ENCODE measurements at regions not wholly inside any gene's neighbourhood (a gene's known extent, or its start where the extent isn't known, plus 50 kb on each side); places are given as distances from the start of the nearest gene placed in this dataset.

DNA sequence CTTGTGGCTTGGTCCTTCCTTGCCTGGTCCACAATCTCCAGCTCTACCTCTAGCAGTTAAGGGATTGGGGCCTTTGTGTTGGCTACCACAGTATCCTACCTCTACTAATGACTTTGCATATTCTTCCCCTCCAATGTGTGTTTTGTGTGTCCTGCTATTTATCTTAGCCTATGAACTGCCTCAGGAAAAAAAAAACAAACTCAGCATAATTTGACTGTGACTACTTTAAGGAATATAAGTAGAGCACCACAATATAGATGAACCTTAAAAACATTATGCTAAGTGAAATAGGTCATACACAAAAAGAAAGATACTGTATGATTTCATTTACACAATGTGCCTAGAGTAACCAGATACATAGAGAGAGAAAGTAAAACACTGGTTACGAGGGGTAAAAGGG lies 61.3 kb upstream of the PTPN13 start:
- Histone ChIP-seq H3K4ac (ENCODE audit: low read depth, low read length) (no peak overlapping the region), H3K27me3 (ENCODE audit: insufficient read depth, low read length) (no peaks in the 10 kb centered on the region), H3K4me2 (ENCODE audit: insufficient read depth, insufficient read length, low read length) (no peak overlapping the region), H2BK5ac (ENCODE audit: insufficient read length, low read length) (no peak overlapping the region), H3K9me3 (ENCODE audit: control insufficient read depth, low read depth, low read length) (no peaks in the 10 kb centered on the region), H3T11ph (ENCODE audit: low read length) (no peak overlapping the region), H3K4me1 (ENCODE audit: insufficient read depth, low read length) (no peaks in the 10 kb centered on the region), H3K79me2 (ENCODE audit: insufficient read depth, low read length) (no peaks in the 10 kb centered on the region), H3K23me2 (ENCODE audit: insufficient read length, low read depth, low read length, poor library complexity, severe bottlenecking) (no peaks in the 10 kb centered on the region), H3K79me1 (ENCODE audit: insufficient read depth, low read depth, low read length, poor library complexity, severe bottlenecking) (no peaks in the 10 kb centered on the region), H3K9ac (ENCODE audit: extremely low read depth, insufficient read length, low read length) (no peak overlapping the region), H4K8ac (replicated peaks; ENCODE audit: insufficient read length, low read depth, low read length) (no peak overlapping the region), H3K14ac (ENCODE audit: insufficient read depth, low read length) (no peak overlapping the region), H3K18ac (ENCODE audit: insufficient read length, low read depth, low read length) (no peak overlapping the region), H2AK5ac (ENCODE audit: insufficient read length, low read length) (no peak overlapping the region), H2BK120ac (ENCODE audit: low read depth, low read length, poor library complexity, severe bottlenecking) (no peak overlapping the region), H4K91ac (ENCODE audit: insufficient read length, low read depth, low read length) (no peak overlapping the region), H4K20me1 (ENCODE audit: control insufficient read depth, insufficient read depth, insufficient read length) (no peaks in the 10 kb centered on the region), H2AFZ (ENCODE audit: low read length) (no peak overlapping the region), H4K5ac (ENCODE audit: insufficient read length, low read depth, low read length) (no peak overlapping the region), H2BK15ac (ENCODE audit: low read depth, low read length) (no peak overlapping the region), H3K27ac (ENCODE audit: insufficient read length, low read depth, low read length) (no peak overlapping the region), H3K23ac (ENCODE audit: insufficient read length, low read depth, low read length) (no peak overlapping the region), H2BK20ac (ENCODE audit: low read depth, low read length, poor library complexity, severe bottlenecking) (no peak overlapping the region), H3K56ac (ENCODE audit: insufficient read length, low read depth, low read length) (no peak overlapping the region), H2BK12ac (ENCODE audit: insufficient read length, low read depth, low read length) (no peak overlapping the region)
- H3K4me1 Mint-ChIP-seq: peaks cover 0 to 3% of the 10 kb centered on the region in 2 experiments; a peak in 1 of 4 replicates
- H3K27ac Mint-ChIP-seq: no peak overlapping the region
- no peaks in the 10 kb centered on the region for H3K27me3 Mint-ChIP-seq (ENCODE audit: low read depth)
- no CpG with 5 or more reads among the region's 1 CpG for WGBS (ENCODE audit: extremely low coverage, insufficient read length, low lambda C conversion rate)
- H3K36me3 Mint-ChIP-seq (ENCODE audit: insufficient read depth in 1 of 3, low read depth in 3 of 3): no peaks in the 10 kb centered on the region
- H3K4me3 Mint-ChIP-seq: no peak overlapping the region
- DNase-seq: no peak
- no peaks in the 10 kb centered on the region for H3K9me3 Mint-ChIP-seq
- TF ChIP-seq, protein P1, sequence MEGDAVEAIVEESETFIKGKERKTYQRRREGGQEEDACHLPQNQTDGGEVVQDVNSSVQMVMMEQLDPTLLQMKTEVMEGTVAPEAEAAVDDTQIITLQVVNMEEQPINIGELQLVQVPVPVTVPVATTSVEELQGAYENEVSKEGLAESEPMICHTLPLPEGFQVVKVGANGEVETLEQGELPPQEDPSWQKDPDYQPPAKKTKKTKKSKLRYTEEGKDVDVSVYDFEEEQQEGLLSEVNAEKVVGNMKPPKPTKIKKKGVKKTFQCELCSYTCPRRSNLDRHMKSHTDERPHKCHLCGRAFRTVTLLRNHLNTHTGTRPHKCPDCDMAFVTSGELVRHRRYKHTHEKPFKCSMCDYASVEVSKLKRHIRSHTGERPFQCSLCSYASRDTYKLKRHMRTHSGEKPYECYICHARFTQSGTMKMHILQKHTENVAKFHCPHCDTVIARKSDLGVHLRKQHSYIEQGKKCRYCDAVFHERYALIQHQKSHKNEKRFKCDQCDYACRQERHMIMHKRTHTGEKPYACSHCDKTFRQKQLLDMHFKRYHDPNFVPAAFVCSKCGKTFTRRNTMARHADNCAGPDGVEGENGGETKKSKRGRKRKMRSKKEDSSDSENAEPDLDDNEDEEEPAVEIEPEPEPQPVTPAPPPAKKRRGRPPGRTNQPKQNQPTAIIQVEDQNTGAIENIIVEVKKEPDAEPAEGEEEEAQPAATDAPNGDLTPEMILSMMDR (conservative IDR thresholded peaks at IDR 0.05): no peak

Data from H9 (cell line).